ENCODE measurements at regions not wholly inside any gene's neighbourhood (a gene's known extent, or its start where the extent isn't known, plus 50 kb on each side); places are given as distances from the start of the nearest gene placed in this dataset.

DNA sequence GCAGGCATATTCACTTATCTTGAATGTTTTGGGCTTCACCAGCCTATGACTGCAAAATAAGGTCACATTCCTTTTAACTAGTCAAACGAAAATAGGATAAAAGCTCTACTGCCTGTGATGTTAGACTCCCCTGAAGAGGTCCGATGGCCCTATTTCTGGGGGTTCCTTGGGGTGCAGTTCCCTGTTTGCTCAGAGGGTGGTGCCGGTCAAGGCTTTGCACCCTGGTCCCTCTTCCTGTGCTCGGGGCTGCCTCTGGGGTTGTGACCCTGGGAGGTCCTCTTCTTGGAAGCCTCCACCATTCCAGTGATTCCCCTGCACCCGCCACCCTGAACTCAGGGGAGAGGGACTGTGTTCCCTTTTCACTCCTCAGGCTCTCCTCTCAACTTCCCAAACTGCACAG, 86.7 kb upstream of the ANKRD34C start:
- TF ChIP-seq, protein P1, sequence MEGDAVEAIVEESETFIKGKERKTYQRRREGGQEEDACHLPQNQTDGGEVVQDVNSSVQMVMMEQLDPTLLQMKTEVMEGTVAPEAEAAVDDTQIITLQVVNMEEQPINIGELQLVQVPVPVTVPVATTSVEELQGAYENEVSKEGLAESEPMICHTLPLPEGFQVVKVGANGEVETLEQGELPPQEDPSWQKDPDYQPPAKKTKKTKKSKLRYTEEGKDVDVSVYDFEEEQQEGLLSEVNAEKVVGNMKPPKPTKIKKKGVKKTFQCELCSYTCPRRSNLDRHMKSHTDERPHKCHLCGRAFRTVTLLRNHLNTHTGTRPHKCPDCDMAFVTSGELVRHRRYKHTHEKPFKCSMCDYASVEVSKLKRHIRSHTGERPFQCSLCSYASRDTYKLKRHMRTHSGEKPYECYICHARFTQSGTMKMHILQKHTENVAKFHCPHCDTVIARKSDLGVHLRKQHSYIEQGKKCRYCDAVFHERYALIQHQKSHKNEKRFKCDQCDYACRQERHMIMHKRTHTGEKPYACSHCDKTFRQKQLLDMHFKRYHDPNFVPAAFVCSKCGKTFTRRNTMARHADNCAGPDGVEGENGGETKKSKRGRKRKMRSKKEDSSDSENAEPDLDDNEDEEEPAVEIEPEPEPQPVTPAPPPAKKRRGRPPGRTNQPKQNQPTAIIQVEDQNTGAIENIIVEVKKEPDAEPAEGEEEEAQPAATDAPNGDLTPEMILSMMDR (IDR thresholded peaks at IDR 0.05; ENCODE audit: poor library complexity, severe bottlenecking), result no peak
- TF ChIP-seq EZH2 (IDR thresholded peaks at IDR 0.05; ENCODE audit: borderline replicate concordance, insufficient read depth, low read length, poor library complexity, severe bottlenecking) (no peak), TAF1 (IDR thresholded peaks at IDR 0.05; ENCODE audit: low read depth) (no peak), POLR2AphosphoS5 (IDR thresholded peaks at IDR 0.05) (no peak), EP300 (conservative IDR thresholded peaks at IDR 0.05; ENCODE audit: poor library complexity, severe bottlenecking) (no peak), RAD21 (conservative IDR thresholded peaks at IDR 0.05) (no peak), SMC3 (conservative IDR thresholded peaks at IDR 0.05; ENCODE audit: poor library complexity) (no peak), MXI1 (conservative IDR thresholded peaks at IDR 0.05; ENCODE audit: poor library complexity, severe bottlenecking) (no peak)
- TF ChIP-seq, protein P2, sequence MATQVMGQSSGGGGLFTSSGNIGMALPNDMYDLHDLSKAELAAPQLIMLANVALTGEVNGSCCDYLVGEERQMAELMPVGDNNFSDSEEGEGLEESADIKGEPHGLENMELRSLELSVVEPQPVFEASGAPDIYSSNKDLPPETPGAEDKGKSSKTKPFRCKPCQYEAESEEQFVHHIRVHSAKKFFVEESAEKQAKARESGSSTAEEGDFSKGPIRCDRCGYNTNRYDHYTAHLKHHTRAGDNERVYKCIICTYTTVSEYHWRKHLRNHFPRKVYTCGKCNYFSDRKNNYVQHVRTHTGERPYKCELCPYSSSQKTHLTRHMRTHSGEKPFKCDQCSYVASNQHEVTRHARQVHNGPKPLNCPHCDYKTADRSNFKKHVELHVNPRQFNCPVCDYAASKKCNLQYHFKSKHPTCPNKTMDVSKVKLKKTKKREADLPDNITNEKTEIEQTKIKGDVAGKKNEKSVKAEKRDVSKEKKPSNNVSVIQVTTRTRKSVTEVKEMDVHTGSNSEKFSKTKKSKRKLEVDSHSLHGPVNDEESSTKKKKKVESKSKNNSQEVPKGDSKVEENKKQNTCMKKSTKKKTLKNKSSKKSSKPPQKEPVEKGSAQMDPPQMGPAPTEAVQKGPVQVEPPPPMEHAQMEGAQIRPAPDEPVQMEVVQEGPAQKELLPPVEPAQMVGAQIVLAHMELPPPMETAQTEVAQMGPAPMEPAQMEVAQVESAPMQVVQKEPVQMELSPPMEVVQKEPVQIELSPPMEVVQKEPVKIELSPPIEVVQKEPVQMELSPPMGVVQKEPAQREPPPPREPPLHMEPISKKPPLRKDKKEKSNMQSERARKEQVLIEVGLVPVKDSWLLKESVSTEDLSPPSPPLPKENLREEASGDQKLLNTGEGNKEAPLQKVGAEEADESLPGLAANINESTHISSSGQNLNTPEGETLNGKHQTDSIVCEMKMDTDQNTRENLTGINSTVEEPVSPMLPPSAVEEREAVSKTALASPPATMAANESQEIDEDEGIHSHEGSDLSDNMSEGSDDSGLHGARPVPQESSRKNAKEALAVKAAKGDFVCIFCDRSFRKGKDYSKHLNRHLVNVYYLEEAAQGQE (IDR thresholded peaks at IDR 0.05; ENCODE audit: borderline replicate concordance), result no peak

Measured in neural cell (in vitro differentiated cells).